HG03342 (cell line): ENCODE measurements at regions not wholly inside any gene's neighbourhood (a gene's known extent, or its start where the extent isn't known, plus 50 kb on each side); places are given as distances from the start of the nearest gene placed in this dataset.
"Not testable (repeated sequence)": the region's sequence is repeated elsewhere in the genome, so short reads cannot be mapped to it uniquely, and the experiment has no call there.

Source experiments
- ATAC-seq: cut with Tn5 transposase; IDR thresholded peaks from one replicate; pipeline ENCODE4 v1.9.1; 2021; ENCODE audit warnings: mild to moderate bottlenecking, moderate library complexity; ENCODE audit not compliant: unreplicated experiment

DNA sequence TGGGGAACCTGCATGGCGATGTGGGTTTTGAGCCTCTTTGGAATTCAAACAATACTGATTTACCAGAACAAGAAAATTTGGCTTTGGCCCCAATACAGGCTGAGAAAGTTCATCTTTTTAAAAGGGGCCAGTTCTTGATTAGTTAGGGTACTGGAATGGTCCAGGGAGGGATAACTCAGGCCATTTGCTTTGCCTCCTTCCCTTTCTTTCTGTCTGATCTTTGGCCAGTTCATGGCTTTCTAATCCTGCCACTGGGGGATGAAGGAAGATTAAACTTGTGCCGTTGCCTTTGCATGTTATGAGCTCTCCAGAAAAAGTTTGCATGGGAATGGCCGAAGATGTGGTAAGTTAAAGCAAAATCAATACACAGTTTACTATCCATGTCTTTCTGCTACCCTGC is 78.4 kb downstream of the ADAMTS15 start:
- no peak for ATAC-seq

GRCh38 chr11:130527636-130528297 is 79.3 kb downstream of the ADAMTS15 start:
- ATAC-seq = no peak

GRCh38 chr11:130528298-130529261 is 80.1 kb downstream of the ADAMTS15 start:
- no peak for ATAC-seq

GRCh38 chr11:130529366-130529765 is 80.9 kb downstream of the ADAMTS15 start:
- no peak for ATAC-seq

- ATAC-seq = no peak
Observed at GRCh38 chr11:130531061-130531460, 82.6 kb downstream of the ADAMTS15 start.

DNA sequence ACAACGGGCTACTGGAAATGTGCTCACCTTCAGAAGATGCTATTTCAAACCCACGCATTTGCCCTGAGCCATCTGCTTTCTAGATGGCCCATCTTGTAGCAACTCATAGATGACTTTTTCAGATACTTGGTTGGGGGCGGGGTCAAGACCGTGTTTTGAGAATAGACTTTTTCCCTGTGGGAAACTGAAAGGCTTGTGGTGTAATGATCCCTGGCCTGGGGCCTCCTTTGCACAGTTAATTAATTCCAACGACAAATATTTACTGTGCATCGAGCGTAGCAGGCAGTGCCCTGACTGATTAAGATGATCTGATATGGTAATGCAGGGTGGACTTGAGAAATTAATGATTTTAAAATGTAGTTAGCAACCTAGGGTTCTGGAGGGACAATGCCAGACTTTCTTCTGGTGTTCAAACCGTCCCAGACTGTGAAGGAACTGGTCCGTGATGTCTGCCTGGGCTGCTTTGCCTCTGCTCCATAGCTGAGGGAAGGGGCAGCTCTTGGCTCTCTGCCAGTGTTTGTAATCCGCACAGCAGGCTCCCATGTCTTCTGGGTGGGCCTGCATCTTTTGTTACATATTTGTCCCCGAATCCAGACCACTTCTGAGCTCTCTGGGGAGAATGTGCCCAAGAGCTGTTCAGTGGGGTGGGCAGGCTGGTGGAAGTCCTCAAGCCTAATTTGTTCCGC is 84.8 kb downstream of the ADAMTS15 start:
- no peak for ATAC-seq

DNA sequence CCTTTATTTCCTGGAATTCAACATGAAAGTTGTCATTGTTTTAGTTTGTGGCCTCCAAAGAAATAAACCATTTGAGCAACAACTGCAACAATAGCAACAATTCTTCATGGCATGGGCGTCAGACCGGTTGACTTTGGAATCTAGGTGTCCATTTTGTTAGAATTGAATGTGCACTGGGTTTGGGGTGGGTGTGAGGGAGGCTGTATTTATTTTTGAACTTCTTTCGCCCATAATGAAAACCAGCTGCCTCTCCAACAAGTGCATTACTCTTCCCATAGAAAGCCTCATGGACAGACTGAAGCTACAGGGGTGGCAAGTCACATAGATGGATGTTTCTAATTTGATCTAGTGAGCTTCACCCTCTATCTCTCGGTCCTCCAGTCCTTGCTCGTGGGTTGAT is 85.4 kb downstream of the ADAMTS15 start:
- ATAC-seq = no peak

DNA sequence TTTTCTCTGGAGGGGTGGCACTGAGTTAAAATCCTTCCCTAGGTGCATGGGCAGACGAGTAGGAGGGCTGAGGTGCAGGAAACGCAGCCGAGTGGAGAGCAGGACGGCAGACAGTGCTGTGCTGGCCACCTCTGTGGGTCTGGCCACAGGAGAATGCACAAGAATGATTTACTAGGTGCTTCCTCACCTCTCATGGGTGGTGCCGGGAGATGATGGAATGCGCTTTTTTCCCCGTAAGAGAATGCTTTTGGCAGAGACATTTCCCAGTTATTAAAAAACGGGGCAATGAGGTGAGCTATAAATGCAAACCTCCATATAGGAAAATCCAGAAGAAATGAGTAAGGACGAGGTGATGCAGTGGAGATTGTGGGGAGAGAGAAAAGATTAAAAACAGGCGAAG is 86.1 kb downstream of the ADAMTS15 start:
- ATAC-seq = no peak

DNA sequence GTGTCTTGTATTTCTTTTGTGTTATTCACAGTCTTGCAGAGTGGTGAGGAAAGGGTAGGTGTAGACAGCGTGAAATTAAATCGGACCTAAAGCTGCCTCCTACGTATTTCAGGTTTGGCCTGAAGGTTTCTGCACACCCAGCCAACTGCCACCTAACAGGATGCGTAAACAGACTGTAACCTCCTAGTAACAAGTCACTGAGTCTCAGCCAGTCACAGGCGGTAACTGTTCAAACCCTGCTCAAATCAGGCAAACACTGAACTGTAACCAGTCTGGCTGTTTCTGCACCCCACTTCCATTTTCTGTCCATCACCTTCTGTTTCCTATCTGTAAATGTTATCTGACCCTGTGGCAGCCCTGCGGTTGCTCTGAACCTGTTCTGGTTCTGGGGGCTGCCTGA is 87.1 kb downstream of the ADAMTS15 start:
- ATAC-seq = no peak

DNA sequence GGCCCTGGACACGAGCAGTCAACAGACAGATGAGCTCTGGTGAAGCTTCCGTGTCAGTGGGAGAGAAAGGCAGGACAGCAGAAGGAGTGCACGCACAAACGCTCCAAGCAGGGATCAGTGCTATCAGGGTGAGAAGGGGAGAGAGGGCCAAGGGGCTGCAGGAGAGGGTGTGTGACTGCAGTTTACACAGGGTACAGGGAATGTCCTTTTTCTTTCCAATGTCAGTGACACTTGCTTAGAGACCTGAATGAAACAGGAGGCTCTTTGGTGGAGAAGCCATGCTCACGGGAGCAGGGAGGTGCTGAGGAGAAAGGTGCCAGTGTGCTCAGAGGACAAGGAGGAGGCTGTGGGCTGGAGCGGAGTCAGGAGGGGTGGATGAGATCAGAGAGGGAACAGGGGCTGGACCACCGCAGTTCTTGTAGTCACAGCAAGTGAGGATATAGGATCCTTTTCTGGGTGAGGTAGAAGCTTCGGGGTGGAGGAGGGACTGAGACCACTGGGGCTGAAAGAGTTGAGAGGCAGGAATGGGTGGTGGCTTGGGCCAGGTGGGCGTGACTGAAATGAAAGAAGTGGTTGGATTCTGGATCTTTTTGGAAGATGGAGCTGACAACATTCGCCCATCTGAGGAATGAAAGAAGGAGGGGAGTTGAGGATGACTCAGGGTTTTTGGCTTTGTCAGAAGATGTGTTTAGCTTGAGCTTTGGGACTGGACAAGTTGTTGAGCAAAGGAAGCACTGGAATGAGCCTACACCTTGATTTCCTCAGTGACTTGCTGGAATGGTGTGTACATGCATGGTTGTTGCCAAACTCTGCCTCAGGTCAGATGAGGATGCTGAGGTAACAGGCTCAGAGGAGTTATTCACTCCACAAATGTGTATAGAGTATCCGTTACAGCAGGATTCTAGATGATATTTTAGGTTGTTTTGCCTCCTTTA is 87.9 kb downstream of the ADAMTS15 start:
- ATAC-seq = no peak

DNA sequence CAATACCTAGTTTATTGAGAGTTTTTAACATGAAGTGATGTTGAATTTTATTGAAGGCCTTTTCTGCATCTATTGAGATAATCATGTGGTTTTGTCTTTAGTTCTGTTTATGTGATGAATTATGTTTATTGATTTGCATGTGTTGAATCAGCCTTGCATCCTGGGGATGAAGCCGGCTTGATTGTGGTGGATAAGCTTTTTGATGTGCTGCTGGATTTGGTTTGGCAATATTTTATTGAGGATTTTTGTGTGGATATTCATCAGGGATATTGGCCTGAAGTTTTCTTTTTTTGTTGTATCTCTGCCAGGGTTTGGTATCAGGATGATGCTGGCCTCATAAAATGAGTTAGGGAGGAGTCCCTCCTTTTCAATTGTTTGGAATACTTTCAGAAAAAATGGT is 91.2 kb downstream of the ADAMTS15 start:
- not testable (repeated sequence) for ATAC-seq

DNA sequence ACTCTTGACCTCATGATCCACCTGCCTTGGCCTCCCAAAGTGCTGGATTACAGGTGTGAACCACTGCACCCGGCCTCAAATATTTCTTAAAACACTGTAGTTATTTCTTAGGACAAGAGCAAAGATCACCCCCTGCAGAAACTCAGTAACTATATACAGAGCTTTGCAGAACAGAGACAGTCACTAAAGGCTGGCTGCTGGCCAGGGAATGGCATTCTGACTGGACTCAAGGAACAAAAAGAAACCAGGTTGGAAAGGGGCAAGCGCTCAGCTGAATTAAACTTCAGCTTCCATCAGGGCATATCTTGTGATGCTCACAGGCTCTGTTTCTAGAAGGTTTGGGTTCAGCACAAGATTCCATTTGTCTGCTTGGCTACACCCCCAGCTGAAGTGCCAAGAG is 95.8 kb downstream of the ADAMTS15 start:
- ATAC-seq = no peak

GRCh38 chr11:130545449-130546072 is 97.1 kb downstream of the ADAMTS15 start:
- no peak for ATAC-seq

DNA sequence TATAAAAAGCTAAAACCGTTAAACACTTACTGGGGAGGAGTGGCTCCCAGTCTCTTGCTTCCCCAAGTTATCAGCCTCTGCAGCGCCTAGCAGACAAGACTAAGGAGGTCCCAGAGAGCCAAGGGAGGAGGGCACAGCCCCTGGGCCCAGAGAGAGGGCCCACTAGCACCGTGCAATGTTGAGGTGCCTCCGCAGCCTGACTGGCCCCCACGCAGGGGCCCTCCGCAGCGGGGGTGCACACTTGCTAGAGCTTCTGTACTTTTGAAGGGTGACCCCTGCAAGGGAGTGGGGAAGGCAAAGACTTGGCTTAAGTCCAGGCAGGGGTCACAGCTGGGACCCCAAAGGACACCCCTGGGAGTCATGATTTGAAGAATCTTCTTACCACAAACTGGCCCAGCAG is 98.0 kb downstream of the ADAMTS15 start:
- no peak for ATAC-seq

GRCh38 chr11:130546901-130547694 is 98.7 kb downstream of the ADAMTS15 start:
- no peak for ATAC-seq

- no peak for ATAC-seq
Observed at GRCh38 chr11:130547761-130548490, 99.5 kb downstream of the ADAMTS15 start.

DNA sequence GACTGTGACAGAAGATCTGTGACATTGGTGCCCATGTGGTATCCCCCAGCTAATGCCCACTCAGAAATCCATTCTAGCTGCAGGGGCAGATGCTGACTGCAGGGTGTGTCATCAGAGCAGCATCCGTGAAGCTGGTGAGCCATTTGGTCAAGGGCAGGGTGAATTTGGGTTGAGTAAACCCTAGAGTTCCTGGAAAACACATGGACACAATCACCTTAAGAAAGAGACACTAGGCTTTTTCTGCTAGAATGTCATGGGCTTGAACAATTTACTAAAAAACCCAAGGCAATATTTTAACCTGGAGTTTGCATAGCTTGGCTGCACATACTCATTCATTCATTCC is 100.0 kb downstream of the ADAMTS15 start:
- ATAC-seq = no peak

DNA sequence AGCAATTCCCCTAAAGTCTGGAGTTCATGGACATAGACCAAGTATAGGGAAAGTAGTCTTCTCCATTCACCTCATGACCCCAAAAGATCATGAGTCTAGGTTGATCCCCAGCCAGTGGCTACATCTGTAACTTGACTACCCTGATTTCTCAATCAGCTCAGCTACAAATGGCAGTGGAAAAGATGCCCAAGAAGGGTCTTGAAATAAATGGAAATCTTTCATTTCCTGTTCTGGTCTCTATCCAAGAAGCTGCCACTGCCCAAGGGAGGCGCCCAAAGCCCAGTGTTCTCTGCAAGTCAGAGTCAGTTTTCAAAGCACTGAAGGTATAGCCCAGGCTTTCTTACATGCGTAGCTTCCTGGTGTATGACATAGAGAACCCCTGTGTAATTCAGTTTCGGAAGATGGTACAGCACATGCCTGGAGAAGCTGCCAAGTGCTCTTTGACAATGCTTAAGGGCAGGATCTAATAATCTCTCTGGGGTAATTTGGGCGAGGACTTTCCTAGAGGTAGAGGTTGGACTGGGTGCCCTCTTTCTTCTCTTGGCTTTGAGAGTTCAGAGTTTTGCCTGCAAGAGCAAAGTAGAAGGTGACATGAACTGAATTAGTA is 101.1 kb downstream of the ADAMTS15 start:
- ATAC-seq = no peak
